ENCODE measurements at regions not wholly inside any gene's neighbourhood (a gene's known extent, or its start where the extent isn't known, plus 50 kb on each side); places are given as distances from the start of the nearest gene placed in this dataset.
"Not testable (repeated sequence)": the region's sequence is repeated elsewhere in the genome, so short reads cannot be mapped to it uniquely, and the experiment has no call there.

DNA sequence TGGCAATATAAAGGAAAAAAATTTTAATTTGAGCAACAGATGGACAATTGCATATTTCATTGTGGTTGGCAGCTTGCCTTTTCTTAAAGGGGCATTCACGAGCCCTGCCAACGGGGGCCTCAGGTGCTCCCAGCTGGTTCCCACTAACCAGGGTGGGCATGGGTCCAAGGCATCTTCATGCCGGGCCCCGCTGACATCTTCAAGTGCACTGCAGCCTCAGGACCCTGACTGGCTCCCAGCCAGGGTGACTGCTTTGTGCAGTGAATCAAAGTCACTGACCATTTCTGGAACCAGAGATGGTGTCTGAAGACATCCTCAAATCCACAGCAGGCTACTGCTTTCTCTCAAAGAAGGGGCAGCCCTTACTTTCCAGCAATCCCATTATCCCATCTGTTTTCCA is 275.2 kb upstream of the MGMT start:
- FAIRE-seq (no peak), DNase-seq (ENCODE audit: insufficient read length, low spot score) (no peak)

DNA sequence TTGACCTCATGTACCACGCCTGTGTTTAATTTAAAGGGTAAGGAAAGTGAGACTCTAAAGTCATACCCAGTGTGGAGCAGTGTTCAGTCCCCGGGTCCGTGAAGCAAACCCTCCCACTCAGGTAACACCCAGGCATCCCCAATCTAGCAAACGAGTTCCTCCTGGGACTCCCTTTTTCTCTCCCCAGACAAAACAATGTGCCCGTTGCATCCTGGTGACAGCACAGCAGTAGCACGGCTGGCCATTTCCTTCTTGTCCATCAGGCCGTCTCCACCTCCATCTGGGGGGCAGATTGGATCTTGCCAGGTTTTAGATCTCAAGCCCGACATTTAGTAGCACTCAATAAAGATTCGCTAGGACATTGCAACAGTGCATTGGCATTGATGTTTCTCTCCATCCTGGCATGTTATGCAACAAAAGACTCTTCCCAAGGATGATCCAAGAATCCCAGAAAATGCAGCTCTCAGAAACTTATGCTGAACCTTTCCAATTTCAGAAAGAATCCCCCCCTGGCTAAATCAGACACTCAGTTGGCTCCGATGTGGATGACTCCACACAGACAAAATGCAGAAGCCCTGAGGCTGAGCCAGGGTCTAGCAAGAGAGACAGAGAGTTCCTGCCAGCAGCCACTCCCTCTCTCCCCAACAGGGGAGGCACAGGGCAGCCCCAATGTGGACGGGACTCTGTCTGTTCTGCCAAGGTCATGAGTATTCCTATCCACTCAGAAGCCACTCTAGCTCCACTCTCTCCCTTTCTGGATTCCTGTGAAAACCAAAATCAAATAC is 274.5 kb upstream of the MGMT start:
- FAIRE-seq (no peak), DNase-seq (ENCODE audit: insufficient read length, low spot score) (no peak)

DNA sequence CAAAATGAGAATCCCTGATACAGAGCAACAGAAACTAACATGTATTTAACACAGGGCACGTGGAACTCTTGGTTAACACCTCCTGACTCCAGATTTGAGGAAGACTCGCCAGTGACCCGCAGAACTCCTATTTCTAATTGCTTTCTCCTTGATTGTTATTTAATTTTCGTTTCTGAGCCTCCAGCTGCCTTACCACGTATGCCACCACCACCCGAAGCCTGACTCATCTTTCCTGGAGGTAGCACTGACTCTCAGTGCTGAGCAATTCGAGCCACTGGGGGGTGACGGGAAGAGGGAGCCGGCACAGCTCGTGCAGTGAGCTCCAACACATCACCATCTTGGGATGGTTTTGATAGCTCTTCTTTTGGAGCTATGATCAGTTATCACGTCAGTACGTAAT is 273.9 kb upstream of the MGMT start:
- DNase-seq (ENCODE audit: insufficient read length, low spot score) (no peak), FAIRE-seq (no peak)

DNA sequence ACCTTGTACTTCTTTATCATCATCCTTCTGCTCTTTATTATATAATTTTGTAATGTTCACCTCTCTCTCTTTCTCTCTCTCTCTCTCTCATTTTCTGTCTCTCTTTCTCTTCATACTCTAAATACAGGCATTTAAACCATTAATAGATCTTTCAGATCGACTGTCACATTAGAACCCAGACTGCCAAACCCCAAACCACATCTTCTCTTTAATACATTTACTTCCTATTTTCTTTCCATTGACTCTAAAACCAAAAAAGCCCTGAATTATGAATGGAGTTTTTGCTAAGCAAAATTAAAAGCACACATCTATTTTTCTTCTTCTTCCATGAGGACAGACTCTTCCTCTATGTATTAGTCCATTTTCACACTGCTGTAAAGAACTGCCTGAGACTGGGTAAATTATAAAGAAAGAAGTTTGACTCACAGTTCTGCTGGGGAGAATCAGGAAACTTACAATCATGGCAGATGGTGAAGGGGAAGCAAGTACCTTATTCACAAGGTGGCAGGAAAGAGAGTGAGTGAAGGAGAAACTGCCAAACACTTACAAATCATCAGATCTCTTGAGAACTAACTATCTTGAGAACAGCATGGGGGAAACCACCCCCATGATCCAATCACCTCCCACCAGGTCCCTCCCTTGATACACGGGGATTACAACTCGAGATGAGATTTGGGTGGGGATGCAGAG is 272.7 kb upstream of the MGMT start:
- no peak for FAIRE-seq
- no peak for DNase-seq (ENCODE audit: insufficient read length, low spot score)

DNA sequence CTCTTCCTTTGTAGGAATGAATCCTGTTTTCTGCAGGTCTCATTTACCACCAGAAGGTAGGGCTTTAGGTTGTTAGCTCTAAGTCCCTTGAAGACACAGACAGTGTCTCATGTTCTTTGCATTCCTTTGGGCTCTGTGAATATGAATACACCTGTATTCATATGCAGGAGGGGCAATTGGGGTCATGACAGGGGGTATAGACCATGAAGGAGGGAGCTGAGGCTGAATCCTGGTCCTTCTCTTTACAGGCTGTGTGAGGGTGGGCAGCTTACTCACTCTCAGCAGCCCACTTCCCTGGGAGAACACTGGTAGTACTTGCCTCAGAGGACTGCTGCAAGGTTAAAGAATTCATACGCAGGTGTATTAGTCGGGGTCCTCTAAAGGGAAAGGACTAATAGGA is 267.2 kb upstream of the MGMT start:
- FAIRE-seq (no peak), DNase-seq (ENCODE audit: insufficient read length, low spot score) (no peak)

DNA sequence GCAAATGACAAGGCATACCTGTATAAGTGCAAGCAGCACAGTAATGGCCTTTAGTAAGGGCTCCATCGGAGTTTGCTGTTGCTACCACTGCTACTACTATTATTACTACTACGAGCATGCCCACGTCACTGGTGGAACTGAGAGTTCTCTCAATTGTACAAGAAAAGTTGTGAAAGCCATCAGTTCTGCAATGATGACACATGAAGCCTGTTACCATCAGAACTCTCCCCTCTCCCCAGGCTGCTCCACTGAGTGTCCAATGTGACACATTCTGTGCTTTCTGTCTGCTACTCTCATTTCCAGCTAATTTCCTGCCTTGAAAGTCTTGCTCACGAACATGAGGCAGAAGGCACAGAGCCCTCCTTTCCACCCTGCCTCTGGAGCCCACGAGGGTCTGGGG is 263.2 kb upstream of the MGMT start:
- DNase-seq (ENCODE audit: insufficient read length, low spot score) (no peak), FAIRE-seq (no peak)

DNA sequence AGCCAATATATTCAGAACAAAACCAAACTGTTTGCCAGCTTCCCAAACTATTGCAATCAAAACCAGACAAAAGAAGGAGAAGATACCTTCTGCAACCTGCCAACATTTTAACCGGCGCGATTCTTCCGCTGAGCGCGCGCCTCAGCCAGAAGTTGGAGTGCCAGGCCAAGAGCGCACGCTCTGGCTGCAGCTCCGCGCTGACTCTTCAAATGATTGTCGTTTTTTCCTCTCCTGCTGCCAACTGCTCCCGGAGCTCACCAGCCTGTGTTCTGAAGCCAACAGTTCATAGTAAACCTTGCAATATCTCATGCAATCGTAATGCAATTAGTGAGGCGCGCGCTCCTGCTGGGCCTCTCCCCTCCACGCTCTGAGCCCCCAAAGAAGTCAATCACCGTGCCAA is 259.7 kb upstream of the MGMT start:
- no peak for DNase-seq (ENCODE audit: insufficient read length, low spot score)

DNA sequence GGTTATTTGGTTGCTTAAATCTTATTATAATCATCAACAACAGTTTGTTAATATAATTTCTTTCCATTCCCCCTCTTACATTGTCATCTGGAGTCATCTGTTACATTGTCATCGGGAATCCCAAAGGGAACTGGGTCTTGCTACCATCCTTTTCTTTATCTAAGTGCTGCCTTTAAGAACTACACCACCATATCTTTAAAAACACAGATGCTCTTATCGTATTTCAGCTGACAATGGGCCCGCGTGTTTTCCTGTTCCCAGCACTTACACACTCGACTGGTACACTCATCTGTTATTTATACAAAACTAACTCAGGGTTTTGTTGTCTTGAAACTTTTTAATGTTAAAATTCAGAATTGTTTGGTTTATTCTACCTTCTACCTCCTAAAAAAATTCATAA is 256.2 kb upstream of the MGMT start:
- DNase-seq (ENCODE audit: insufficient read length, low spot score) (no peak), FAIRE-seq (no peak)

More for the DNA sequence above, 259.7 kb upstream of the MGMT start:
- FAIRE-seq, result no peak

DNA sequence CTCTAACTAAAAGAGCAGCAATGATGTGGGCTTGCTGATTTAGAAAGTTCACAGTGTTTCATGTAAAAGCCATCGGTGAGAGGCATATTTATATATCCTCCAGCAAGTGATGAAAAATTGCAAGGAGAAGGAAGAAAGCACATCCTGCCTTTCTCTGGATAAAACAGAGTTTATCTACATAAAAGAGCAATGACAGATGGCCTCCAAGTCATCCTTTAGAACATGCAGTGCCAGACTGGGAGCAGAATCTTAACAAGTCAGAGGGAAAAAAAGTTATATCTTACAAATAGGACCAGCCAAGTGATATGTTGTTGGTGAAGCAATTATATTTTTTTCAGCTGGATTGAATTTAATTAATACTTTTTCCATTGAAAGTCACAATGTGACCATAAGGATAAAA is 253.8 kb upstream of the MGMT start:
- FAIRE-seq, result no peak
- no peak for DNase-seq (ENCODE audit: insufficient read length, low spot score)

DNA sequence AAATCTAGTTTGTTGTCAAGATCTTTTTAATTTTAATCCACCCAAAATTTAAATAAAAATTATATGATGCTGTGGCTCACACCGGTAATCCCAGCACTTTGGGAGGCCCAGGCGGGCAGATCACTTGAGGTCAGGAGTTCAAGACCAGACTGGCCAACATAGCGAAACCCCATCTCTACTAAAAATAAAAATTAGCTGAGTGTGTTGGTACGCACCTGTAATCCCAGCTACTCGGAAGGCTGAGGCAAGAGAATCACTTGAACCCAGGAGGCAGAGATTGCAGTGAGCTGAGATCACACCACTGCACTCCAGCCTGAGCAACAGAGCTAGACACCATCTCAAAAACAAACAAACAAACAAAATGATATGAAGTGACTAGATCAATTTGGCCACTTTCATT is 253.0 kb upstream of the MGMT start:
- not testable (repeated sequence) for DNase-seq (ENCODE audit: insufficient read length, low spot score); FAIRE-seq

DNA sequence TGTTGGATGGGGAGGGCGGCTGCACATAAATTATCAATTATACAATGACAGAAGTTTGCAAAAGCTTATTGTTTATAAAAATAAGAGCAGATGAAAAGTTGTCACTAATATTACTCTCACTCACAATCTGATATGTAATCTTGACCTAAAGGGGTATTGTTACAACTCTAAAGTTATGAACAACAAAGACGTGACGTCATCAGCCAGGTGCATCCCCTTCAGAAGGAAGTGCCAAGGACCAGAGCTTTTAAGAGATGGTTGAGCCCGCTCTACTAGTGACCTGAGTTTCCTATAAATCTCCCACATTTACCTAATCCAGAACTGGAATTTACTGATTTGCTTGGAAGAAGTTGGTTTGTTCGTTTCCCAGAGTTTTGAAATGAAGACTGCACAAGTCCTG is 247.7 kb upstream of the MGMT start:
- FAIRE-seq (no peak), DNase-seq (ENCODE audit: insufficient read length, low spot score) (no peak)

DNA sequence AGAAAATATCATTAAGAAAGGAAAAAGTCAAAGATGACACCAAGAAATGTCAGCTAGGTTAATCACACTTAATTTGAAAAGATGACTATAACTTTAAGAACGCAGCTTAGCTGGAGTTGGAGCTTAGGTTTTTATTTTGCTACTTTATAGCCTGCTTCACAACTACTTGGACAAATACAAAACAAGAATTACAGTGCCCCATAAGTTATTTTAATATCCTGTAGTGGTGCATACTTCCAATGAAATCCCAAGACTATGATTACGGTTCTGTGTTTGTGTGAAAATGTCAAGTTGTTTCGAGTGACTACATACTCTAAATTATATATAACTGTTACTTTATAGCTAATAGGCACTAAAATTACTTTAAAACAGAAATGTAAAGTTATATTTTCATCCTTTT is 244.6 kb upstream of the MGMT start:
- FAIRE-seq, result no peak

DNA sequence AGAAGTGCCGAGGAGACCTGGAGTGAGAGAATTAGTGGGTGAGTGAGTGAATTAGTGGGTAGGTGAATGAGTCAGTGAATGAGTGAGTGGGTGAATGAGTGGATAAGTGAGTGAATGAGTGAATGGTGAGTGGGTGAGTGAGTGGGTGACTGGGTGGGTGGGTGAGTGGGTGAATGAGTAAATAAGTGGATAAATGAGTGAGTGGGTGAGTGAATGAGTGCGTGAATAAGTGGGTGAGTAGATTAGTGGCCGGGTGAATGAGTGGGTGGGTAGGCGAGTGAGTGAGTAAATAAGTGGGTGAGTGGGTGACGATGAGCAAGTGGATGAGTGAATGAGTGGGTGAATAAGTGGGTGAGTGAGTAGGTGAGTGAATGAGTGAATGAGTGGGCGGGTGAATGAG is 243.7 kb upstream of the MGMT start:
- no peak for DNase-seq (ENCODE audit: insufficient read length, low spot score)
- no peak for FAIRE-seq

More for the DNA sequence above, 244.6 kb upstream of the MGMT start:
- DNase-seq (ENCODE audit: insufficient read length, low spot score), result no peak

DNA sequence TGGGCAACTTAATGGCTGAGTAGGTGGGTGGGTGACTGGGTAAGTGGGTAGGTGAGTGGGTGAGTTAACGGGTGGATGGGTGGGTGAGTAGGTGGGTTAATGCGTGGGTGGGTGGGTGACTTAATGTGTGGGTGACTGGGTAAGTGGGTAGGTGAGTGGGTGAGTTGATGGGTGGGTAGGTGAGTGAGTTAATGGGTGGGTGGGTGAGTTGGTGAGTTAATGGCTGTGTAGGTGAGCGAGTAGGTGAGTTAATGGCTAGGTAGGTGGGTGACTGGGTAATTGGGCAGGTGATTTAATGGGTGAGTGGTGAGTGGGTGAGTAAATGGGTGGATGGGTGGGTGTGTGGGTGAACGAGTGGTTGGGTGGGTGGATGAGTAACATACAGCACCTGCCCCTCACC is 243.0 kb upstream of the MGMT start:
- DNase-seq (ENCODE audit: insufficient read length, low spot score) (no peak), FAIRE-seq (no peak)

DNA sequence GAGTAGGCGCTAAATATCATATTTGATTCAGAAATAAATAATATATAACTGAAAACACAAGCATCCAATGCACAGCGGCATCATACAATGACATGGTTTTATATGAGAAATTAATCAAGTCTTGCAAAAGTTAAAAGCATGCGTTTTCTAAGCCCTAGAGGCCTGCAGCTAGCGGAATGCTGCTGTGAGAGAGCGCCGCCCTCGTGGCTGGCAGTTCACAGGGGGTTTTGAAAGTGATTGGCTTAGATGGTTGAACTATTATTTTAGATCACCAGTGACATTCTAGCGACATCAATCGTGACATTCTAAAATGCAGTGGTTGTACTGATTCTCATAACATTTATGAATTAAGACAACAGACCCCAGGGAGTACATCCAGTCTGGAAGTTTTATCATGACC is 235.2 kb upstream of the MGMT start:
- DNase-seq (ENCODE audit: insufficient read length, low spot score) (no peak), FAIRE-seq (no peak)

DNA sequence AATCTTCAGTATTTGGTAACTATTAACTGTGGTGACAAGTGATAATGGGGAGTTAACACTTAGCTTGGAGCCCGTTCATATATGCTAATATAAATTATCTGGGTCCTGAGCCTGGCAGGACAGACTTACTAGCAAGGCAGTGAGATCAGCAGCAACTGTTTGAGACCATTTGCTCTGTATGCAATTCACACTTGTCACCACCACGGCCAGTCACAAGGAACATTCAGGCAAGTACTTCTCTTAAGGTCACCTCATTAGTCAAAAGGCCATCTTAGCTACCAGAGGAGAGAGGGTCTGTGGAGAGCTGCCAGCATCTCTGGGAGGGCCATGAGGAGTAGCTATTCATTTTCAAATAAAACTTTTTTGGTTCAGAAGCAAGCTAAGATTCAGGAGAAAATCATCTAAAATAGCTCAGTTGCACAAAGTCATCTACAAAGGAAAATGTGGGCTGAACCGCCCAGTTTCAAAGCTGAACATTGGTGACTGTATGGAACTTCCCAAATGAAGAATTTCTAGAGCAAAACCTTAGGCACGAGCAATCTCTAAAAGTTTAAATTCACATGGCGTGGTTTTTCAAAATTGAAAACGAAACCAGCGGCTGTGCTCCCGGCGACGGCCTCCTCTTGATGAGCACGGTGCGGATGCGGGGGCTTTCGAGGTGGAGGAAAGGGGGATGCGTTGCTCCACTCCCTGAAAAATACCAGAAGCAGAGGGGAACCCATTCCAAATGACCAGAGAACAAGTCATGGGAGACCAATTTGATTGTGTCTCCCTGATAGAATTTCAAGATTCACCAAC is 233.5 kb upstream of the MGMT start:
- DNase-seq (ENCODE audit: insufficient read length, low spot score), result no peak
- FAIRE-seq, result no peak

DNA sequence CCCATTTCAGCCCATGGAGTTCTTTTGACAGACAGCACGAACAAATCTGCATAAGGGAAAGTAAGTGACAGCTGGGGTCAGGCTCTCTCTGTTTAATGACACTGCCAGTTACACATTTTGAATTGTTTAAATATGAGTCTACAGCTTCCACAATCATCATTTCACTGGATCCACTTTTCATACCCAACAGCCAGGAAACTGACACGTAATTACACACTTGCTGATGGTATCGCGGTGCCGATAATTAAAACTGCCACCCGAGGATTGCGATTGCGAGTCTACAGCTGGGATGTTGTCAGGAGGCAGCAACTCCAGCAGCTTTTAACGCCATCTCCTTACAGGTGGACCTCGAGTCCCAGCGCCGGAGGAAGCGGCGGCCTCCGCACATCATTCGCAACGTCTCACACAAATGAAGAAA is 230.8 kb upstream of the MGMT start:
- no peak for FAIRE-seq
- no peak for DNase-seq (ENCODE audit: insufficient read length, low spot score)

DNA sequence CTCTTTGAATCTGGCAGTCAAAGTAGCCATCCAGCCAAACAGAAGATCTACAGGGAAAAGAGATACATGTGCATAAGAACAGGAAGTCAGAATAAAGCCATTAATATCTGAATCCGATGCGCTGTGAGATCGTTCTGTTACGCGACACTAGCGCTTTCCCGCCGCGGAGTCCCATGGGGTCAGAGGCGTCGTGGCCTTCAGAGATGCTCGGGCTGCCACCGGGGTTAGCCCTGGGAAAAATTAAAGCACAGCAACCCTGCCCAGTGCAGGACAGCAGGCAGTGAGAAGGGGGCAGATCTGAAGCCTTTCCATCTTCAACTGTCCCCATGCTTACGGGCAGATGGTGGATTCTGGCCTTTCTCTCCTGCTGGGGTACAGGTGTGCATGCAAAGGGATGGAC is 225.6 kb upstream of the MGMT start:
- DNase-seq (ENCODE audit: insufficient read length, low spot score), result no peak
- FAIRE-seq, result no peak

DNA sequence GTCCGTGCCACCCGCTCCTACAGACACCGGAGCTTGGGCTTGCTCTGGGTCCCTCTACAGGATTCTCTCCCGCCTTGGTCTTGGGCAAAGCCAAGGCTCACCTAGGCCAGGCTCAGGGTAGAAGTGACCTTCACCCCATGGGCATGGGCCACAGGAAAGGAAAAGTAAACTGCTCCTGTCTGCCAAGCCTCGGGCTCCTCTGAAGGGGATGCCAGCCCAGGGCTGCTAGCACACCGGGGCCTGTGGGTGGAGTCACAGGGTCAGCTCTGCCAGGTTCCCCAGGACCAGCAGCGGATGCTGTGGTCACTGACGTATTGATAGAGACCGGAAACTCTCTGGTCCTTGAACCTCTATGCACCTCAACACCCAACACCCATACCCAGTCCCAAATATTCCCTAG is 222.7 kb upstream of the MGMT start:
- DNase-seq (ENCODE audit: insufficient read length, low spot score) (no peak), FAIRE-seq (no peak)

DNA sequence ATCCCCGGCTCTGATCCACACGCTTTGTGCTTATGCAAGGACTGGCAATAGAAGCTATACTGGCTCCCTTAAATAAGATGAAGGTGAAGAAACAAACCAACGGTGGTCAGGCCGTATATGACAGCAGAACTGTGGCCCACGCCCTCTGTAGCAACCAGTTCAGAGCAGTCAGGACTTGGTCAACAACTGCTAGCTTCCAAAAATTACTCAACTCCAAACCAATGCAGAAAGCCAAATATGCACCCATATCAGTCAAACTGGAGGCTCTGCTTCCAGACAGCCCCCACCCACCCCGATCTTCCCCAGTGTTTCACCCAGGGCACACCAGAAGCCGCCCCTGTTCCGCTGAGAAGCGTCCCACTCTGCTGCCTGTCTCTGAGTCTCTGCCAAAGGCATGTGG is 222.3 kb upstream of the MGMT start:
- DNase-seq (ENCODE audit: insufficient read length, low spot score) (no peak), FAIRE-seq (no peak)

DNA sequence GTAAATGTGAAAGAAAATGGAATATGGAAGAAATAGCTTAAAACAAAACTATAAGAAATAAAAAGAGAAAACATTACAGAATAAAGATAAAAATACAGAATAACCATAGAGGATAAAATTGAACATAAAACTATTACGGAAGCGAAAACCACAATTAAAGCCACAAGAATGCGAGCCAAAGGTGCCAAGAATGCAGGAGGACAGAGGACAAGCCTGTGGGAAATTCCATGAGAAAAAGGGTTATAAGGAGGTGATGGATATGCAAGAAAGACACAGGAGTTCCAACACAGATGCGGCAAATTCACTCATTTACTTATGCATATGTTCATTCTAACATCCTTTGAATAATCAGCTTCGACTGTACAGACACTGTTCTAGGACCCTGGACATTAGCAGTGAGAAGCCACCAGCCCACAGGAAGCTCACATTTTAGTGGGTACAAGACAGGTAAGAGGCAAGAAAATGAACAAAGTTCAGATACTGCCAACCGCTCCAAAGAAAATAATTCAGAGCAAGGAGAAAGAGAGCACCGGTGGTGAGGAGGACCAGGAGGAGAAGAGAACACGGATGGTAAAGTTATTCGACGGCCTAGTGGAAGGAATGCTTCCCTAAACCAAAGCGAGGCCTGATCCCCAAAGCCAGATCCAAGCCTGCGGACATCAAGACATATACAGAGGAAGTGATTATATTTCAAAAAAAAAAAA is 213.7 kb upstream of the MGMT start:
- DNase-seq (ENCODE audit: insufficient read length, low spot score) (no peak), FAIRE-seq (no peak)
